A549 (cell line): ENCODE measurements at regions not wholly inside any gene's neighbourhood (a gene's known extent, or its start where the extent isn't known, plus 50 kb on each side); places are given as distances from the start of the nearest gene placed in this dataset.

Source experiments
- BCL3 ChIP-seq: fragments of >200 bp; sonication (Bioruptor Twin); formaldehyde crosslinking; IDR thresholded peaks from 3 replicates; pipeline ENCODE4 v1.6.1; 2016
- CEBPB ChIP-seq, 2 experiments: fragments of >200 bp in 1 of 2; sonication (Bioruptor Twin) in 1 of 2; formaldehyde crosslinking in 1 of 2; IDR thresholded peaks; 2 replicates each; pipeline ENCODE4 v1.6.1; 2012 to 2016
- CTCF ChIP-seq: fragments of >200 bp; sonication (Bioruptor Twin); formaldehyde crosslinking; IDR thresholded peaks from 3 replicates; pipeline ENCODE4 v1.5.1; 2016
- FOSL2 ChIP-seq, 2 experiments: fragments of 450-650 bp in 1 of 2; fragments of >200 bp in 1 of 2; sonication (Bioruptor Twin) in 1 of 2; formaldehyde crosslinking; IDR thresholded peaks; 2 replicates each; pipeline versions ENCODE4 v1.5.0 to v1.6.1; 2016 to 2020; ENCODE audit warnings: mild to moderate bottlenecking in 1 of 2, moderate library complexity in 1 of 2
- KDM1A ChIP-seq: fragments of 200-600 bp; sonication (generic); IDR thresholded peaks from 2 replicates; pipeline ENCODE4 v1.6.1; 2016; ENCODE audit warnings: low read depth, mild to moderate bottlenecking

DNA sequence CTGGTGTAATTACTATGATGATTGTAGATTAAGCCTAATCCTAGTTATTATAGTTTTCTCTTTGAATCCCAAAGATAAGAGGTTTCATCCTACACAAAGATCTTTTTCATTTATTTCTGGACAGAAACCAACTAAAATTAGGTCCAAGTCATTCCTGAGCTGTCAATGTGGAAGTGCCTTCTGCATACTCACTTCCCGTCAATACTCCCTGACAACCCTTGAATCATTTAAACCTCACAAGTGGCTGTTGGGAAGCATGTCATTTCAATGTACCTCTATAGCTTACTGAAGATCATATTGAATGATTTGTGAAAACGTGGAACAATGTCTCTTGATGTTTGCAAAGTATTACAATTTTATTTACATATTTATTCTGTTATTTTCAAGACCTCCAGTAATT, 274.1 kb downstream of the HACE1 start:
- TF ChIP-seq CTCF (no peak), CEBPB (IDR thresholded peaks at IDR 0.05) (no peak), FOSL2 (IDR thresholded peaks at IDR 0.05) (no peak), FOSL2 (CRISPR knock-in tag; IDR thresholded peaks at IDR 0.05) (no peak), KDM1A (no peak), BCL3 (no peak)
